Kidney (tissue), 13 donors: ENCODE measurements at regions not wholly inside any gene's neighbourhood (a gene's known extent, or its start where the extent isn't known, plus 50 kb on each side); places are given as distances from the start of the nearest gene placed in this dataset.
A peak's percentile ranks its signal among the peaks of the same experiment; 100 is the strongest.

ENCODE experiments used
- DNase-seq, 5 donors: peaks; one replicate each; pipeline ENCODE4 v3.0.0-alpha.2; 2013 to 2020
- FAIRE-seq: peaks from 2 replicates; lab custom pipeline; 2012; peaks lifted over from hg19 to GRCh38; lab: Jason Lieb, UNC
- H3K27ac ChIP-seq, 2 donors: one replicate each; pipeline ENCODE4 v1.7.0; 2013; ENCODE audit warnings: low read depth in 2 of 2, low read length in 2 of 2, inconsistent platforms in 1 of 2
- H3K27me3 ChIP-seq: one replicate; pipeline ENCODE4 v1.7.1; 2013; ENCODE audit warnings: low read length, inconsistent platforms; ENCODE audit not compliant: control insufficient read depth, insufficient read depth
- H3K36me3 ChIP-seq, 3 donors: one replicate each; pipeline versions ENCODE4 v1.7.0 to v1.7.1; 2013; ENCODE audit warnings: low read length in 3 of 3, control low read depth in 1 of 3, inconsistent platforms in 1 of 3; ENCODE audit not compliant: insufficient read depth in 3 of 3, control insufficient read depth in 2 of 3
- H3K4me1 ChIP-seq, 3 donors: one replicate each; pipeline versions ENCODE4 v1.7.0 to v1.7.1; 2013; ENCODE audit warnings: low read length in 3 of 3, inconsistent platforms in 1 of 3, low read depth in 1 of 3; ENCODE audit not compliant: control insufficient read depth in 2 of 3, insufficient read depth in 2 of 3
- H3K4me3 ChIP-seq, 3 donors: one replicate each; pipeline versions ENCODE4 v1.7.0 to v1.8.1; 2013; ENCODE audit warnings: low read length in 3 of 3, control low read depth in 1 of 3, inconsistent platforms in 1 of 3
- H3K9ac ChIP-seq, 3 donors: one replicate each; pipeline versions ENCODE4 v1.7.0 to v1.7.1; 2013; ENCODE audit warnings: low read length in 3 of 3, control low read depth in 1 of 3, inconsistent platforms in 1 of 3
- H3K9me3 ChIP-seq, 3 donors: one replicate each; pipeline versions ENCODE4 v1.7.0 to v1.7.1; 2013; ENCODE audit warnings: low read length in 3 of 3, control low read depth in 1 of 3, inconsistent platforms in 1 of 3; ENCODE audit not compliant: control insufficient read depth in 2 of 3, insufficient read depth in 1 of 3
- CTCF ChIP-seq: IDR thresholded peaks from 3 replicates; pipeline ENCODE4 v1.5.1; 2012; ENCODE audit warnings: mild to moderate bottlenecking, moderate library complexity, borderline replicate concordance; ENCODE audit not compliant: insufficient read depth; ENCODE audit errors: extremely low read depth
- intact Hi-C: fragments of 100-400 bp; cut with DNase I; formaldehyde crosslinking; loops from one replicate; pipeline ENCODE4 v1.11.1; 2022
- donor health status: control.
- donor health status: control.
- donor health status: control.
- donor health status: control.
- donor health status: control.
- donor health status: DM: yes; HTN: yes; CAD: no.
- donor health status: Normal renal cell carcinoma (clear cell type).

- no peaks in the 10 kb centered on the region for H3K4me1 ChIP-seq
- peaks cover 0 to 2% (median 0%) of the 10 kb centered on the region in 3 donors for H3K9me3 ChIP-seq
- no peak overlapping the region for H3K4me3 ChIP-seq
- no peak for FAIRE-seq
- no peak overlapping the region for H3K27ac ChIP-seq
- no peaks in the 10 kb centered on the region for H3K27me3 ChIP-seq
- intact Hi-C loops = no loop called here
- no peak for DNase-seq
- TF ChIP-seq CTCF = no peak
- H3K36me3 ChIP-seq = no peaks in the 10 kb centered on the region
- no peak overlapping the region for H3K9ac ChIP-seq
Observed at GRCh38 chr2:2877427-2877826, 500.2 kb downstream of the EIPR1 start.

- Histone ChIP-seq H3K27me3 (no peaks in the 10 kb centered on the region), H3K4me1 (no peaks in the 10 kb centered on the region), H3K9me3 (peaks cover 0 to 2% (median 0%) of the 10 kb centered on the region in 3 donors), H3K4me3 (no peak overlapping the region), H3K9ac (no peak overlapping the region), H3K36me3 (no peaks in the 10 kb centered on the region), H3K27ac (no peak overlapping the region)
- FAIRE-seq = no peak
- no peak for TF ChIP-seq CTCF
- peak in 2 of 5 donors; percentile 66 to 78 for DNase-seq
- intact Hi-C loops = no loop called here
Observed at GRCh38 chr2:2876331-2877221, 501.0 kb downstream of the EIPR1 start.

GRCh38 chr2:2875831-2876230, 501.8 kb downstream of the EIPR1 start:
- TF ChIP-seq CTCF = no peak
- intact Hi-C loops = no loop called here
- Histone ChIP-seq H3K27ac (no peak overlapping the region), H3K36me3 (no peaks in the 10 kb centered on the region), H3K4me1 (no peaks in the 10 kb centered on the region), H3K27me3 (no peaks in the 10 kb centered on the region), H3K4me3 (no peak overlapping the region), H3K9ac (no peak overlapping the region), H3K9me3 (no peaks in the 10 kb centered on the region)
- no peak for FAIRE-seq
- no peak for DNase-seq
